GM12892 (cell line): ENCODE measurements at regions not wholly inside any gene's neighbourhood (a gene's known extent, or its start where the extent isn't known, plus 50 kb on each side); places are given as distances from the start of the nearest gene placed in this dataset.

ENCODE experiments used
- DNase-seq: peaks from one replicate; pipeline ENCODE4 v3.0.0; 2011; ENCODE audit not compliant: insufficient read length
- FAIRE-seq: peaks from 2 replicates; lab custom pipeline; 2011; peaks lifted over from hg19 to GRCh38; lab: Jason Lieb, UNC
- POLR2A ChIP-seq: IDR thresholded peaks from 2 replicates; pipeline ENCODE4 v1.6.1; 2011; ENCODE audit warnings: low read depth, low read length, control low read depth
- POLR2AphosphoS5 ChIP-seq: IDR thresholded peaks from 2 replicates; pipeline ENCODE4 v1.6.1; 2011; ENCODE audit warnings: low read depth, low read length, control low read depth
- TAF1 ChIP-seq: IDR thresholded peaks from 2 replicates; pipeline ENCODE4 v1.6.1; 2011; ENCODE audit warnings: low read depth, mild to moderate bottlenecking, control low read depth, low read length, borderline replicate concordance

- TF ChIP-seq POLR2A (no peak), TAF1 (no peak)
- FAIRE-seq (no peak), DNase-seq (no peak)
These were observed 383.9 kb upstream of the PCDH9 start for GRCh38 chr13:67614013-67614412.

- FAIRE-seq (no peak), DNase-seq (no peak)
- no peak for TF ChIP-seq POLR2AphosphoS5
- TF ChIP-seq TAF1: no peak
- TF ChIP-seq POLR2A: no peak
These were observed 358.5 kb upstream of the PCDH9 start for GRCh38 chr13:67588607-67589006.

DNA sequence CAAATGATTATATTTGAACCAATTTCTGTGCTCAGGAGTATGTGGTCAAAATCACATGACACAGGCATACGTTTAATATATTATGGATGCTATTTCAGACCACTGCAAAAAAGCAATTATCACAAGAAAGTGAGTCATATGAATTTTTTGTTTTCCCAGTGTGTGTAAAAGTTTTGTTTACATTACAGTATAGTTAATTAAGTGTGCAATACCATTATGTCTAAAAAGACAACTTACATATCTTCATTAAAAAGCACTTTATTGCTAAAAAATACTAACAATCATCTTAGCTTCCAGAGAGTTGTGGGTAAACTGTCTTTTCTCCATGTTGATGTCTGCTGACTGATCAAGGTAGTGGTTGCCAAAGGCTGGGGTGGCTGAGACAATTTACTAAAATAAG, 347.2 kb upstream of the PCDH9 start:
- no peak for FAIRE-seq
- no peak for DNase-seq
- no peak for TF ChIP-seq POLR2A
- no peak for TF ChIP-seq TAF1
- TF ChIP-seq POLR2AphosphoS5: no peak

GRCh38 chr13:67574320-67575233, 344.4 kb upstream of the PCDH9 start:
- FAIRE-seq (no peak), DNase-seq (no peak)
- TF ChIP-seq POLR2AphosphoS5 (no peak), POLR2A (no peak), TAF1 (no peak)

- DNase-seq (no peak), FAIRE-seq (no peak)
- TF ChIP-seq TAF1 (no peak), POLR2A (no peak)
These were observed 338.1 kb upstream of the PCDH9 start for GRCh38 chr13:67568205-67568604.

GRCh38 chr13:67557642-67558241, 327.6 kb upstream of the PCDH9 start:
- no peak for FAIRE-seq
- no peak for DNase-seq
- TF ChIP-seq TAF1: no peak
- no peak for TF ChIP-seq POLR2A
- no peak for TF ChIP-seq POLR2AphosphoS5

- DNase-seq (no peak), FAIRE-seq (no peak)
- TF ChIP-seq POLR2A: no peak
- TF ChIP-seq TAF1: no peak
- TF ChIP-seq POLR2AphosphoS5: no peak
These were observed 327.0 kb upstream of the PCDH9 start for GRCh38 chr13:67557118-67557517.

GRCh38 chr13:67554746-67555452, 324.8 kb upstream of the PCDH9 start:
- TF ChIP-seq POLR2AphosphoS5 (no peak), TAF1 (no peak), POLR2A (no peak)
- DNase-seq (no peak), FAIRE-seq (no peak)

DNA sequence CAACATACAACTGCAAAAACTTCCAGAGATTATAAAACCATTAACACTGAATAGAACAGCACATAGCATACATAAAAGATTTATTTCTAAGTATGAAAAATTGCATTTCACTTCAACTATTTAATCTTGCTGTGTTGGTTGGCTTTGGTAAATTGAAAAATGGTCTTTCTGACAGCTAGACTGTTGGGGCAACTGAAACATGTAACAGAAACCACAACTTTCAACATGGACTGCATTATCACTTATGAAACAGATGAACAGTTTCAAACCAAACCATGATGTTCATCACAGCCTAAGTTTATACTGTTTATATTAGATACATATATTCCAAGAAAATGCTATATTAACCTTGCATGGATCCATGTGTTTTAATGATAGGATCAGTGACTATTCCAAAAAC, 324.1 kb upstream of the PCDH9 start:
- FAIRE-seq (no peak), DNase-seq (no peak)
- TF ChIP-seq POLR2A (no peak), TAF1 (no peak), POLR2AphosphoS5 (no peak)

DNA sequence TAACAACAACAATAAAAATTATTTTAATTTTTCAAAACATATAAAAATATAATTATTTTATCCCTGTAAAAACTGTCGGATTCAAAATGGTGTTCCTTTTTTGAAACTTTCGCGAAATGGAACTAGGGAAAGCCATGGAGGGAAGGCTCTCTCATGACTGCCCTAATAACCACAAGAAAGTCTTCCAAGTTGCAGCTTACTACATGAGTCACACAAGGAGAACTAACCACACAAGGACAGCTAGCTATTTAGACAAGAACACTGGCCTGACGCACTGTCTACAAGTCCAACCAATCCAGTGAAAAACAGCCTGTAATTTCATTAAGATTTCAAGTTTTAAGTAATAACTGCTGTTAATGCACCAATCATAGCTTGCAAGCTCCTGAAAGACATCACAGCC, 319.2 kb upstream of the PCDH9 start:
- FAIRE-seq (no peak), DNase-seq (no peak)
- no peak for TF ChIP-seq POLR2AphosphoS5
- no peak for TF ChIP-seq TAF1
- no peak for TF ChIP-seq POLR2A

GRCh38 chr13:67538906-67539305, 308.8 kb upstream of the PCDH9 start:
- TF ChIP-seq TAF1 (no peak), POLR2A (no peak), POLR2AphosphoS5 (no peak)
- no peak for DNase-seq
- FAIRE-seq: no peak

DNA sequence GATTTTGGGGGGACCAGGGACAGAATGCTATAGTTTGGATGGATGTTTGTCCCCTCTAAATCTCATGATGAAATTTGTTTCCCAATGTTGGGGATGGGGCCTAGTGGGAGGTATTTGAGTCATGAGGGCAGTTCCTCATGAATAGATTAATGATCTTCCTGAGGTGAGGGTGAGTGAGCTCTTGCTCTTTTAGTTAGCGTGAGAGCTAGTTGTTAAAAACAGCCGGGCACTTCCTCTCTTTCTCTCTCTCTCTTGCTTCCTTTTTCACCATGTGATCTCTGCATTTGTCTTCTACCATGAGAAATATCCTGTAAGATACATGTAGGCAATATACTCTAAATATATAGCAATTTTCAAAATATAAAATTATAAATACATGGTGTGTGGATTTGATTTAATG, 290.8 kb upstream of the PCDH9 start:
- DNase-seq (no peak), FAIRE-seq (no peak)
- TF ChIP-seq POLR2AphosphoS5 (no peak), POLR2A (no peak), TAF1 (no peak)
